ENCODE measurements at regions not wholly inside any gene's neighbourhood (a gene's known extent, or its start where the extent isn't known, plus 50 kb on each side); places are given as distances from the start of the nearest gene placed in this dataset.

DNA sequence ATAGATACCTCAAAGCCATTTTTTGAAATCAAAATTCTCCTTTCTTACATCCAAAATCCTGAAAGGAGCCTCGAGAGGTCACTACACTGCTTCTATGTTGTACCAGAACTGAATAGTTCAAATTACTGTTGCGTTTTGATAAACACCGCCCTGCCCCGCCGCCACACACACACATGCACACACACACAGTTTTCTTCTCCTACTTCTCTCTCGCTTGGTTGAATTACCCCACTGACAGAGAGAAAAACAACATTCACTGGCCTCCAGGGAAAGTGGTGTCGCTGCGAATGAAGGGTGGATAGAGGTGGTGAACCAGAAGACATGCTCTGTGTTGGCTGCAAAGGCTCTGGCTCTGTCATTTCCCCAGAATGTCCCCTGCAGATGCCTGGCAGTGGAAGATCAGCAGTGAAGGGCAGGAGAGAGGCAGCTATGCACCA lies 183.4 kb upstream of the RFC3 start:
- intact Hi-C loops (cut with micrococcal nuclease; ENCODE audit: unreplicated experiment): no loop called here

GRCh38 chr13:33636243-33636642 lies 181.7 kb upstream of the RFC3 start:
- no peaks in the 10 kb centered on the region for H3K27me3 ChIP-seq (ENCODE audit: control insufficient read depth, insufficient read depth, low read length)
- intact Hi-C loops (cut with micrococcal nuclease; ENCODE audit: unreplicated experiment) (no loop called here), in situ Hi-C loops (cut with HindIII; ENCODE audit: low pct_unique_long_range_greater_than_20kb, low sequenced_read_pairs) (no loop called here)
- no TSS peak for BruUV-seq (replicated peaks)
- ATAC-seq (no peak), DNase-seq (ENCODE audit: low read depth, low spot score) (no peak)
- H3K9me3 ChIP-seq (ENCODE audit: control insufficient read depth, insufficient read depth, low read depth, low read length): no peaks in the 10 kb centered on the region
- no peak for TF ChIP-seq SIN3A (IDR thresholded peaks at IDR 0.05; ENCODE audit: borderline replicate concordance, insufficient read depth, low read depth, low read length)
- TF ChIP-seq TCF7L2 (IDR thresholded peaks at IDR 0.05; ENCODE audit: low read depth, low read length): no peak
- no peak for TF ChIP-seq CTCF (IDR thresholded peaks at IDR 0.05)
- no peak for TF ChIP-seq POLR2AphosphoS5 (IDR thresholded peaks at IDR 0.05; ENCODE audit: low read depth, low read length)
- TF ChIP-seq, protein P1, sequence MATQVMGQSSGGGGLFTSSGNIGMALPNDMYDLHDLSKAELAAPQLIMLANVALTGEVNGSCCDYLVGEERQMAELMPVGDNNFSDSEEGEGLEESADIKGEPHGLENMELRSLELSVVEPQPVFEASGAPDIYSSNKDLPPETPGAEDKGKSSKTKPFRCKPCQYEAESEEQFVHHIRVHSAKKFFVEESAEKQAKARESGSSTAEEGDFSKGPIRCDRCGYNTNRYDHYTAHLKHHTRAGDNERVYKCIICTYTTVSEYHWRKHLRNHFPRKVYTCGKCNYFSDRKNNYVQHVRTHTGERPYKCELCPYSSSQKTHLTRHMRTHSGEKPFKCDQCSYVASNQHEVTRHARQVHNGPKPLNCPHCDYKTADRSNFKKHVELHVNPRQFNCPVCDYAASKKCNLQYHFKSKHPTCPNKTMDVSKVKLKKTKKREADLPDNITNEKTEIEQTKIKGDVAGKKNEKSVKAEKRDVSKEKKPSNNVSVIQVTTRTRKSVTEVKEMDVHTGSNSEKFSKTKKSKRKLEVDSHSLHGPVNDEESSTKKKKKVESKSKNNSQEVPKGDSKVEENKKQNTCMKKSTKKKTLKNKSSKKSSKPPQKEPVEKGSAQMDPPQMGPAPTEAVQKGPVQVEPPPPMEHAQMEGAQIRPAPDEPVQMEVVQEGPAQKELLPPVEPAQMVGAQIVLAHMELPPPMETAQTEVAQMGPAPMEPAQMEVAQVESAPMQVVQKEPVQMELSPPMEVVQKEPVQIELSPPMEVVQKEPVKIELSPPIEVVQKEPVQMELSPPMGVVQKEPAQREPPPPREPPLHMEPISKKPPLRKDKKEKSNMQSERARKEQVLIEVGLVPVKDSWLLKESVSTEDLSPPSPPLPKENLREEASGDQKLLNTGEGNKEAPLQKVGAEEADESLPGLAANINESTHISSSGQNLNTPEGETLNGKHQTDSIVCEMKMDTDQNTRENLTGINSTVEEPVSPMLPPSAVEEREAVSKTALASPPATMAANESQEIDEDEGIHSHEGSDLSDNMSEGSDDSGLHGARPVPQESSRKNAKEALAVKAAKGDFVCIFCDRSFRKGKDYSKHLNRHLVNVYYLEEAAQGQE (IDR thresholded peaks at IDR 0.05; ENCODE audit: insufficient read depth in 1 of 2, low read depth in 2 of 2, low read length in 1 of 2): no peak
- no peak overlapping the region for H3K4me3 ChIP-seq (ENCODE audit: low read depth in 2 of 2, low read length in 2 of 2)
- CTCF ChIA-PET: no interaction called here
- no peaks in the 10 kb centered on the region for H3K4me1 ChIP-seq (ENCODE audit: control insufficient read depth, insufficient read depth, low read length)
- no peaks in the 10 kb centered on the region for H3K36me3 ChIP-seq (ENCODE audit: control insufficient read depth, insufficient read depth, low read length)
- POLR2A ChIA-PET: no interaction called here
- no peak overlapping the region for H3K27ac ChIP-seq (ENCODE audit: low read length)

More for the DNA sequence above, 183.4 kb upstream of the RFC3 start:
- Histone ChIP-seq H3K9me3 (ENCODE audit: control insufficient read depth, insufficient read depth, low read depth, low read length) (no peaks in the 10 kb centered on the region), H3K27ac (ENCODE audit: low read length) (no peak overlapping the region), H3K4me3 (ENCODE audit: low read depth in 2 of 2, low read length in 2 of 2) (no peak overlapping the region), H3K36me3 (ENCODE audit: control insufficient read depth, insufficient read depth, low read length) (no peaks in the 10 kb centered on the region), H3K27me3 (ENCODE audit: control insufficient read depth, insufficient read depth, low read length) (no peaks in the 10 kb centered on the region), H3K4me1 (ENCODE audit: control insufficient read depth, insufficient read depth, low read length) (no peaks in the 10 kb centered on the region)
- ATAC-seq (no peak), DNase-seq (ENCODE audit: low read depth, low spot score) (no peak)
- BruUV-seq (replicated peaks): no TSS peak
- POLR2A ChIA-PET: no interaction called here
- CTCF ChIA-PET: no interaction called here
- TF ChIP-seq POLR2AphosphoS5 (IDR thresholded peaks at IDR 0.05; ENCODE audit: low read depth, low read length): no peak
- no peak for TF ChIP-seq CTCF (IDR thresholded peaks at IDR 0.05)
- TF ChIP-seq SIN3A (IDR thresholded peaks at IDR 0.05; ENCODE audit: borderline replicate concordance, insufficient read depth, low read depth, low read length): no peak
- TF ChIP-seq TCF7L2 (IDR thresholded peaks at IDR 0.05; ENCODE audit: low read depth, low read length): no peak
- in situ Hi-C loops (cut with HindIII; ENCODE audit: low pct_unique_long_range_greater_than_20kb, low sequenced_read_pairs): no loop called here

All from Panc1 (cell line).